Neuronal stem cell (in vitro differentiated cells): ENCODE measurements at regions not wholly inside any gene's neighbourhood (a gene's known extent, or its start where the extent isn't known, plus 50 kb on each side); places are given as distances from the start of the nearest gene placed in this dataset.

Experiments
- DNase-seq: peaks from one replicate; pipeline ENCODE4 v3.0.0-alpha.2; 2013; ENCODE audit warnings: low spot score
- H2AFZ ChIP-seq: one replicate; pipeline ENCODE4 v1.6.1; 2013; ENCODE audit warnings: mild to moderate bottlenecking, low read length, inconsistent platforms
- H2AK5ac ChIP-seq: 2 replicates; pipeline ENCODE4 v1.6.1; 2013; ENCODE audit warnings: low read depth, mild to moderate bottlenecking, inconsistent platforms, low read length, moderate library complexity, mixed read lengths
- H2BK120ac ChIP-seq: 2 replicates; pipeline ENCODE4 v1.6.1; 2013; ENCODE audit warnings: low read depth, mild to moderate bottlenecking, inconsistent platforms, low read length, moderate library complexity, mixed read lengths
- H2BK12ac ChIP-seq: one replicate; pipeline ENCODE4 v1.6.1; 2013; ENCODE audit warnings: low read length, inconsistent platforms
- H2BK15ac ChIP-seq: 2 replicates; pipeline ENCODE4 v1.6.1; 2013; ENCODE audit warnings: mild to moderate bottlenecking, low read length, inconsistent platforms, mixed read lengths
- H2BK5ac ChIP-seq: one replicate; pipeline ENCODE4 v1.6.1; 2013; ENCODE audit warnings: inconsistent platforms, mild to moderate bottlenecking, low read length, moderate library complexity
- H3K14ac ChIP-seq: one replicate; pipeline ENCODE4 v1.6.1; 2013; ENCODE audit warnings: low read length, inconsistent platforms
- H3K18ac ChIP-seq: 2 replicates; pipeline ENCODE4 v1.6.1; 2013; ENCODE audit warnings: low read length, inconsistent platforms
- H3K23ac ChIP-seq: 2 replicates; pipeline ENCODE4 v1.6.1; 2013; ENCODE audit warnings: low read depth, mild to moderate bottlenecking, mixed read lengths, low read length, inconsistent platforms; ENCODE audit not compliant: poor library complexity
- H3K27ac ChIP-seq: replicated peaks from 3 replicates; pipeline ENCODE4 v1.5.1; 2013; ENCODE audit warnings: low read length, inconsistent platforms
- H3K27me3 ChIP-seq, 3 experiments: 2 replicates each; pipeline ENCODE4 v1.6.1; 2013; ENCODE audit warnings: low read length in 3 of 3, mild to moderate bottlenecking in 2 of 3, inconsistent platforms in 1 of 3, low read depth in 1 of 3, mixed read lengths in 1 of 3, moderate library complexity in 1 of 3; ENCODE audit not compliant: control insufficient read depth in 3 of 3, insufficient read depth in 3 of 3
- H3K36me3 ChIP-seq, 2 donors: replicated peaks in 1 of 2; 2 replicates each; pipeline ENCODE4 v1.6.1; 2013; ENCODE audit warnings: low read length in 2 of 2; ENCODE audit not compliant: control insufficient read depth in 2 of 2, insufficient read depth in 2 of 2
- H3K4ac ChIP-seq: 2 replicates; pipeline ENCODE4 v1.6.1; 2013; ENCODE audit warnings: inconsistent platforms, mild to moderate bottlenecking, low read length, moderate library complexity
- H3K4me1 ChIP-seq, 2 donors: 1 replicate in 1 of 2; 2 replicates in 1 of 2; pipeline ENCODE4 v1.6.1; 2013; ENCODE audit warnings: low read length in 2 of 2, low read depth in 1 of 2; ENCODE audit not compliant: control insufficient read depth in 2 of 2, insufficient read depth in 1 of 2
- H3K4me2 ChIP-seq: one replicate; pipeline ENCODE4 v1.6.1; 2013; ENCODE audit warnings: mild to moderate bottlenecking, low read length, inconsistent platforms; ENCODE audit not compliant: insufficient read depth, poor library complexity, severe bottlenecking
- H3K4me3 ChIP-seq, 2 donors: 2 replicates each; pipeline ENCODE4 v1.5.1; 2013; ENCODE audit warnings: low read length in 2 of 2, mild to moderate bottlenecking in 2 of 2, inconsistent platforms in 1 of 2, moderate library complexity in 1 of 2
- H3K79me1 ChIP-seq: one replicate; pipeline ENCODE4 v1.6.1; 2013; ENCODE audit warnings: low read depth, mild to moderate bottlenecking, inconsistent platforms, low read length, moderate library complexity
- H3K9ac ChIP-seq: one replicate; pipeline ENCODE4 v1.6.1; 2013; ENCODE audit warnings: mild to moderate bottlenecking, low read depth, low read length, inconsistent platforms; ENCODE audit not compliant: poor library complexity
- H3K9me3 ChIP-seq, 2 donors: replicated peaks in 1 of 2; 2 replicates each; pipeline versions ENCODE3 to v1.6.1; 2013; ENCODE audit warnings: low read length in 2 of 2, mild to moderate bottlenecking in 2 of 2, inconsistent platforms in 1 of 2, low read depth in 1 of 2, mixed read lengths in 1 of 2, moderate library complexity in 1 of 2; ENCODE audit not compliant: control insufficient read depth in 2 of 2, insufficient read depth in 1 of 2
- H4K8ac ChIP-seq: one replicate; pipeline ENCODE4 v1.6.1; 2013; ENCODE audit warnings: low read depth, mild to moderate bottlenecking, inconsistent platforms, low read length, moderate library complexity
- H4K91ac ChIP-seq: one replicate; pipeline ENCODE4 v1.6.1; 2013; ENCODE audit warnings: low read length, low read depth, mild to moderate bottlenecking, inconsistent platforms; ENCODE audit not compliant: poor library complexity
- WGBS, 2 donors: extraction: QIAGEN DNeasy Blood & Tissue Kit; methylation state at CpG; one replicate each; pipeline ENCODE4 v1.1.7; 2013; ENCODE audit warnings: missing lambda C conversion rate in 2 of 2, mixed read lengths in 1 of 2; ENCODE audit not compliant: insufficient read length in 2 of 2, insufficient replicate concordance in 1 of 2; ENCODE audit errors: extremely low coverage in 2 of 2; 5-methylcytosine and 5-hydroxymethylcytosine counted together

GRCh38 chr3:21314688-21315087 is 436.3 kb downstream of the ZNF385D start:
- Histone ChIP-seq H3K4me3 (no peak overlapping the region), H3K4ac (no peak overlapping the region), H3K14ac (no peak overlapping the region), H3K9ac (no peak overlapping the region), H4K8ac (no peak overlapping the region), H3K36me3 (no peaks in the 10 kb centered on the region), H2BK5ac (no peak overlapping the region), H3K27ac (no peak overlapping the region), H3K9me3 (no peaks in the 10 kb centered on the region), H3K18ac (no peak overlapping the region), H3K23ac (no peak overlapping the region), H3K79me1 (no peaks in the 10 kb centered on the region), H3K4me1 (no peaks in the 10 kb centered on the region), H2AFZ (no peak overlapping the region), H3K4me2 (no peak overlapping the region), H2BK120ac (no peak overlapping the region), H2BK15ac (no peak overlapping the region), H2AK5ac (no peak overlapping the region), H4K91ac (no peak overlapping the region), H3K27me3 (no peaks in the 10 kb centered on the region), H2BK12ac (no peak overlapping the region)
- no peak for DNase-seq
- WGBS, 2 donors = no CpG with 5 or more reads among the region's 2 CpGs

- H3K4me2 ChIP-seq = no peak overlapping the region
- no peaks in the 10 kb centered on the region for H3K79me1 ChIP-seq
- no peaks in the 10 kb centered on the region for H3K9me3 ChIP-seq
- H2BK120ac ChIP-seq = no peak overlapping the region
- H3K36me3 ChIP-seq = no peaks in the 10 kb centered on the region
- no peak overlapping the region for H3K9ac ChIP-seq
- H3K18ac ChIP-seq = no peak overlapping the region
- H2AK5ac ChIP-seq = no peak overlapping the region
- no peak overlapping the region for H2BK15ac ChIP-seq
- H4K8ac ChIP-seq = no peak overlapping the region
- H3K14ac ChIP-seq = no peak overlapping the region
- no CpG with 5 or more reads among the region's 1 CpG for WGBS, 2 donors
- H3K4ac ChIP-seq = no peak overlapping the region
- H3K4me3 ChIP-seq = no peak overlapping the region
- no peak overlapping the region for H3K27ac ChIP-seq
- H2BK12ac ChIP-seq = no peak overlapping the region
- H2BK5ac ChIP-seq = no peak overlapping the region
- no peaks in the 10 kb centered on the region for H3K4me1 ChIP-seq
- no peak overlapping the region for H3K23ac ChIP-seq
- DNase-seq = no peak
- H2AFZ ChIP-seq = no peak overlapping the region
- H3K27me3 ChIP-seq = no peaks in the 10 kb centered on the region
- no peak overlapping the region for H4K91ac ChIP-seq
These were observed 440.1 kb downstream of the ZNF385D start for GRCh38 chr3:21310891-21311290.

- Histone ChIP-seq H3K4me1 (no peaks in the 10 kb centered on the region), H3K27ac (no peak overlapping the region)
These were observed 440.8 kb downstream of the ZNF385D start for GRCh38 chr3:21310161-21310560.

GRCh38 chr3:21297304-21297703 is 453.7 kb downstream of the ZNF385D start:
- H4K91ac ChIP-seq = no peak overlapping the region
- H3K23ac ChIP-seq = peak overlapping the region; percentile 55
- no CpG with 5 or more reads among the region's 1 CpG for WGBS, 2 donors
- no peak overlapping the region for H3K27ac ChIP-seq
- no peak overlapping the region for H3K14ac ChIP-seq
- H2BK12ac ChIP-seq = no peak overlapping the region
- no peak overlapping the region for H2BK5ac ChIP-seq
- no peak overlapping the region for H2AFZ ChIP-seq
- no peak overlapping the region for H3K4ac ChIP-seq
- H2AK5ac ChIP-seq = no peak overlapping the region
- DNase-seq = no peak
- no peak overlapping the region for H2BK120ac ChIP-seq
- no peak overlapping the region for H4K8ac ChIP-seq
- H3K9me3 ChIP-seq = no peaks in the 10 kb centered on the region
- no peak overlapping the region for H3K4me2 ChIP-seq
- no peaks in the 10 kb centered on the region for H3K4me1 ChIP-seq
- no peak overlapping the region for H2BK15ac ChIP-seq
- H3K9ac ChIP-seq = no peak overlapping the region
- no peaks in the 10 kb centered on the region for H3K36me3 ChIP-seq
- no peak overlapping the region for H3K18ac ChIP-seq
- H3K4me3 ChIP-seq = no peak overlapping the region
- H3K27me3 ChIP-seq = no peaks in the 10 kb centered on the region
- H3K79me1 ChIP-seq = no peaks in the 10 kb centered on the region

More at GRCh38 chr3:21310161-21310560, 440.8 kb downstream of the ZNF385D start:
- Histone ChIP-seq H2BK15ac (no peak overlapping the region), H3K23ac (no peak overlapping the region), H3K27me3 (no peaks in the 10 kb centered on the region), H3K18ac (no peak overlapping the region), H3K36me3 (no peaks in the 10 kb centered on the region), H2BK12ac (no peak overlapping the region), H3K79me1 (no peaks in the 10 kb centered on the region), H3K4me2 (no peak overlapping the region), H4K91ac (no peak overlapping the region), H3K4ac (no peak overlapping the region), H3K14ac (no peak overlapping the region), H2BK120ac (no peak overlapping the region), H3K9ac (no peak overlapping the region), H2AK5ac (no peak overlapping the region), H4K8ac (no peak overlapping the region), H2AFZ (no peak overlapping the region), H2BK5ac (no peak overlapping the region), H3K9me3 (no peaks in the 10 kb centered on the region), H3K4me3 (no peak overlapping the region)
- no peak for DNase-seq
- WGBS, 2 donors = 100% methylated on average over 2 of the region's 2 CpGs; no CpG with 5 or more reads in 1 of the 2 donors
